ENCODE measurements at regions not wholly inside any gene's neighbourhood (a gene's known extent, or its start where the extent isn't known, plus 50 kb on each side); places are given as distances from the start of the nearest gene placed in this dataset.

GRCh38 chr1:239829535-239829934 lies 262.1 kb upstream of the FMN2 start:
- DNase-seq (ENCODE audit: low spot score), result no peak

DNA sequence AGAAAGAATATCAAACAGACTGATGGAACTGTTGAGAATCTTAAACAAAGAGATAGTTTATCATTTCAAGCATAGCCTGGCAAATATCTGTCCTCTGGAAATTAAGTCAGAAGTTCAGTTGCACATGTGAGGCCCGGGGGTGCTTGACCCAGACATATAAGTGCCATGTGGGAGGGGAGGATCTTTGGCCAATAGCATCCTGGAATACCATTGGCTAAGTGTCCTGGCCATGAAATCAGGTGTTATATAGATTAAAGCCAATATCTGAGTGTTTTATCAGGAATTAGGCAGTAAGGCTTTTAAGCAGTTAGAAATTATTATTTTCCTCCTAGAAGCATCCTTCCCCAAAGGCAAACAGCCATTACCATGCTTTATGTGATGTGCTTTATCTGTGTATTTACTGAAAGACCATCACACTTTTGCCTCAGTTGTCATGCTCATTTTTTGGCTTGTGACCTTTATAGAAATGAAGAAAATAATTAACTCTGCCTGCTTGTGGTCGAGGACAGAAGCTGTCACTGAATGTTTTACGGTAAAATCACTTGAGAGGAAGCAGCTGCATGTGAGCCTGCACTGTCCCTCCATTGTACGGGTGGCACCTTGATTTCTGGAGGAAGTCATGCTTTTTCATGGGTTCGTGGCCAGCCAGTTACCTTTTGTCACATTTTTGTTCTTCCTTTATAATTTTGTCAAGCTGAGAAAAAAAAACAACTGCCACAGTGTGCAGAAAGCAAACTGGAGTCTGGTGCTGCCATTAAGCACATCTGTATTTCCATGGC lies 259.9 kb upstream of the FMN2 start:
- no peak for DNase-seq (ENCODE audit: low spot score)

DNA sequence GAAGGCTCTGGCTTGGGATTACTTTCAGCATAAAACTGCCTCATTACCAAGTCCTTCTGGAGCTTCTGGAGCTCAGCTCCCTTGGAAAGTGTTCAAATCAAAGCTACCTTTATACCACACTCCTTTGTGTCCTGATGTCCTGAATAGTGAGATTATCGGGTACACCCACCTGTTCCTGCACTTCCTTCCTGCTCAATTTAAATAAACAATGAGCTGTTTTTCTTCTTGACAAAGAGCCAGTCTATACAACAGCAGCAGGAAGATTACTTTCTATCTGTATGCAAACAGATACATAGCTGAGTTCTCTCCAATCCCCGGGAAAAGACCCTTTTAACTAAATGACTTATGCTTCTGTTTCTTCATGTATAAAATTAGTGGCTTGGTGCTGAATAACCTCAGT lies 258.0 kb upstream of the FMN2 start:
- no peak for DNase-seq (ENCODE audit: low spot score)

- no peak for DNase-seq (ENCODE audit: low spot score)
Observed at GRCh38 chr1:239835946-239836440, 255.7 kb upstream of the FMN2 start.

DNA sequence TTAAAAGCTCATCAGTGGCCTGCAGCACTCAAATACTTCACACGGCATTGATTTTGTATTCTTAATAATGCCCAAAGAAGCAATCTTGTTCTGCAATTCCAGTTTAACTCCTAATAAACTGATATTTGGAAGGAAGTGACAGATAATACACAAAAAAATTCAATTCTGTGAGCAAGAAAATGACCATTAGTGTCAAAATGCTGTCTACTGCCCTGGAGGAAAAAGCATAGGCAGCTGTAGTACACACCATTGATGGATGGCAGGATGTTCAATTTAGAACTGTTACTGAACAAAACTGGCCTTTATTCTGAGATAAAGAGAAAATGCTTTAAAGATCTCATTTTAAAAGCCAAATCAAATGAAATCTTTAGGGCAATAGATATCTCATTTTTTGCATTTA lies 251.3 kb upstream of the FMN2 start:
- DNase-seq (ENCODE audit: low spot score), result no peak

DNA sequence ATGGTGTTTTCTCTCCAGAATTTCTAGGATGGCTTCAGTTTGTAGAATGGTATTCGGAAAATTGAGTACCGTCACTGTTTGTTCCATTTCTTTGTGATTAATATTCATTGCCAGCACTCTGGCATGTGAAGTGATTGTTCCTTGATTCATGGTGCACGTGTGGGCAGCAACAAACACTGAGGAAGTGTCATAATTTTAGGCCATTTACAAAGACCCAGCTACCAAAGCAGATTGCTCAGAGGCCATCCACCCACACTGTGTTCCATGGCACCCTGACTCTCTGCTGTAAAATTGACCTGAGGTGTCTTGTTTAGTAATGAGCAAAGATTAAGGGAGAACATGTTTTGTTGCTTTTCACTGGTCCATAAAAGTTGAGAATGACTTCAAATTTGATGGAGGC lies 250.9 kb upstream of the FMN2 start:
- no peak for DNase-seq (ENCODE audit: low spot score)

GRCh38 chr1:239841631-239842030 lies 250.1 kb upstream of the FMN2 start:
- no peak for DNase-seq (ENCODE audit: low spot score)

- no peak for DNase-seq (ENCODE audit: low spot score)
Observed at GRCh38 chr1:239843541-239843940, 248.1 kb upstream of the FMN2 start.

DNA sequence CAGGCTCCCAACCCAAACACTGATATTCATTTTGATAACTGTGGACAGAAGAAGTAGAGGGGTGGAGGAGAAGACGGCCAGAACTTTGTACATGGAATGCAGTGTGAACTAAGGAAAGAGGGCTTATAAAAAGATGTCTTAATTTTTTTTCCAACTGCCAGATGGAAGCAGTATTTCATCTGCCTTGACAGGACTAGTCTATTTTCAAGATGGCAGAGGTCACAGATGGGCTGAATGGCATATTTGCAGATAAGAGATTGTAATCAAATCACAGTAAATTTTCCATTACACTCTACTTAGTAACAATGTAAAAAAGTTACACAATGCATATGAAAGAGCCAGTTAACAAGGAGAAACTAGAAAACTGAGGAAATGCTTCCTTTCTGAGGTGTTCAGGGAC lies 246.8 kb upstream of the FMN2 start:
- no peak for DNase-seq (ENCODE audit: low spot score)

GRCh38 chr1:239854922-239855321 lies 236.8 kb upstream of the FMN2 start:
- DNase-seq (ENCODE audit: low spot score), result no peak

GRCh38 chr1:239856067-239856466 lies 235.6 kb upstream of the FMN2 start:
- no peak for DNase-seq (ENCODE audit: low spot score)

DNA sequence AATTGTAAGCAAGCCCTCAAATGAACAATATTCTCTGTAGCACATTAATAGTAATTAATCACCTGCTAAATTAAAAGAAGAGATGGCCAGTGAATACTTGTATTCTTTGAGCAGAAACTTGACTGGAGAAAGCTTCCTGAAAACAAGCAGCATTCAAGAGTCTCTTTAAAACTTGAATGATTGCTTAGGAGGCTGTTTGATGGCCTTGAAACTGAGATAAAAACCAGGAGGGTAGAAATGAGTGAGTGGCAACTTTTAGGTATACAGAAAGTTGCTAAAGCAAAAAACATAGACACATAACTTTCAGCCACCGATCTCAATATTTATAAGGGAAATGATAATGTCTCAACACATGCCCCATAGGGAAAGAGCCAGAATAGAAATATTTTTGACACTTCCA lies 234.8 kb upstream of the FMN2 start:
- DNase-seq (ENCODE audit: low spot score), result no peak

DNA sequence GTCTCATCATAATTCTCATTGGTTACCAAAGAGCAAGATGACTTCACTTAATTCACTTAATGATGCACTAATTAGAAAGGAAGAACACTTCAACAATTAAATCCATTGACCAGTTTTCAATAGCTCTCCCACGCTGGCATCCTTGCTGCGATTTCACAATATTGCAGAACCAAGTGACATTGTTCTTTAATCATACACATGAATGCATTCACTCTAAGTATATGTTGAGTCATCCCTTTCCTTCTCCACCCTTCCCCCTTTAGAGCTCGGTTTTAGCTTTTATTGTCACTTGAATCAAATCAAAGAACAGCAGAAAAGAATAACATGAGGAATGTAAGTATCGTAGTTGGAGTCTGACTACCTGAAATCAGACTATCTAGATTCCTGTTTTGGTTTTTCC lies 233.6 kb upstream of the FMN2 start:
- no peak for DNase-seq (ENCODE audit: low spot score)

- no peak for DNase-seq (ENCODE audit: low spot score)
Observed at GRCh38 chr1:239858529-239858928, 233.2 kb upstream of the FMN2 start.

DNA sequence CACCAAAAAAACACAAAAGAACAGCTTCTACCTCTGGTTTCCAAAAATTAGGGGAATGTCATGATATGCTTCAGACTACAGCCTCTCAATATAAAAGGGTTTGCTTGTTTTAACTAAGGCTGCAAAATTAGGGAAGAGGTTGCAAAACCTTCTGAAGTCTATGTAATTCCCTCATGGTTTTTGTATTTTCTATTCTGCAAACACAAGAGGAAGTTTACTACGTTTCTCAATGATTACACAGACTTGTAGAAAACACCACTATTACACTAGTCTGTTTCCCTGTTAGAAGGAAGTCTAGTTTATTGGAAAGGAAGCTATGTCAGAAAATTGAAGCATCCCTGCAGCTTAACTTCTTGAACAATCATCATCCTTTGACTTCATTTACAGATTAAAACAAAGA lies 229.7 kb upstream of the FMN2 start:
- no peak for DNase-seq (ENCODE audit: low spot score)

GRCh38 chr1:239868058-239868832 lies 223.4 kb upstream of the FMN2 start:
- no peak for DNase-seq (ENCODE audit: low spot score)

GRCh38 chr1:239870194-239870593 lies 221.5 kb upstream of the FMN2 start:
- no peak for DNase-seq (ENCODE audit: low spot score)

GRCh38 chr1:239872626-239873025 lies 219.1 kb upstream of the FMN2 start:
- no peak for DNase-seq (ENCODE audit: low spot score)

DNA sequence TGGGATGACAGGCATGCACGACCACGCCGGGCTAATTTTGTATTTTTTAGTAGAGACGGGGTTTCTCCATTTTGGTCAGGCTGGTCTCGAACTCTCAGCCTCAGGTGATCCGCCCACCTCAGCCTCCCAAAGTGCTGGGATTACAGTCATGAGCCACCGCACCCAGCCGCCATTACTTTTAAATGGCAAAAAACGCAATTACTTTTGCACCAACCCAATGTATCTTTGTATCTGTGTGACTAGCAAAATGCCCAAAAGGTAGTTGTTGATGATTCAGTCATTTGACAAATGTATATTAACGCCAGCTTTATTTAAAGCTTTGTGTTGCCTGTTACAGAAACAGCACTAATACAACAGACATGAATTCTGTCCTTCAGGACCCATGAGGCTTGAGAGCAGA lies 216.9 kb upstream of the FMN2 start:
- no peak for DNase-seq (ENCODE audit: low spot score)

DNA sequence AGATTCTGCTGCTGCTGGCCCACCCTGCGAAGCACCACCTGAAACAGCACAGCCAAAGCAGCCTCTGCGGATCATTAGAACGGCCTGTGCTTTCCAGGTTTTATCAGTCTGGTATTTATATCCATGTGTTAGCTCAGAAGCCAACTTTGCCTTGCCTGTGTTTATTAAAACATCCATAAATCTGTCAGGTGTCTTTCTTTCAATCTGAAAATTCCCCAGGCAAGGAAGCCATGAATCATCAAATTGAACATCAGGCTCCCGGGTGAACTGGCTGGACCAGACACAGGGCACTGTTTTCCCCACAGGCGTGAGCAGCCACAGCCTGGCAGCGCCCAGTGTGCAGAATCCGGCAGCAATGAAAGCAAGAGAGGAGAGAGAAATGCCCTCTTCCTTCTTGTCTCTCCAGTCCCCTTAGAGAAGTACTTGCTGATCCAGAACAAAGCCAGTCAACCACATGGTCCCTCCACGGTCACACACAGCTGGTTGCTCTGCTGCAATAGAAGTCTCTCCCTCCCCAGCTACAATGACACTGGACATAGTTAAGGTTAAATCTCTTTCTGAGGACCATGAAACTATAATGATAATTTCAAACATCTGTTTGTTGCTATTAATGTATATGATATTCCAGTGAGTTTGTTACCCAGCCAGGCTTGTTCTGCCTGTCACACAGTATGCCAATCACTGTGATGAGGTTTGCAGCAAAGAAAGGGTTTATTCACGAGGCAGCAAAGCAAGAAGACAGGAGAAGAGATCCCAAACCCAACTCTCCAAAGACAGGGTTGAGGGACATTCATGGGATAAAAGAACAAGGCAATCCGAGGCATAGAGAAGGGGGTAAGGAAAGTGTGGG lies 212.1 kb upstream of the FMN2 start:
- no peak for DNase-seq (ENCODE audit: low spot score)

DNA sequence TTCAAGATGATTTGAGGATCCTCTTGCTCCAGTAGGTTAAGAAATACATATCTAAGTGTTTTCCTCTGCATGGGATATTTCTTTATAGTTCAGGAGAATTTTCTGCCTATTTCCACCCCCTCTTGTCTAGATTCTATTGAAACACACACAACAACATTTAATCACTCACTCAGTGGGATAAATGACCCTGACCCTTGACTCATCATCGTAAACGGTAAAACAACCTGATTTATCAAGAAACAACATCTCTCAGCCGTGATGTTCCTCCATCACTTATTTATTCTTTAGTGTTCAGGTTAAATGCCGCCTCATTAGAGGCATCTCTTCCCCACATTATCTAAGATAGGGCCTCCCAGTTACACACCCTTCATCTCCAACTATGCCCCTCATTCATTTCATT lies 208.7 kb upstream of the FMN2 start:
- no peak for DNase-seq (ENCODE audit: low spot score)

- DNase-seq (ENCODE audit: low spot score), result no peak
Observed at GRCh38 chr1:239884796-239885195, 206.9 kb upstream of the FMN2 start.

DNA sequence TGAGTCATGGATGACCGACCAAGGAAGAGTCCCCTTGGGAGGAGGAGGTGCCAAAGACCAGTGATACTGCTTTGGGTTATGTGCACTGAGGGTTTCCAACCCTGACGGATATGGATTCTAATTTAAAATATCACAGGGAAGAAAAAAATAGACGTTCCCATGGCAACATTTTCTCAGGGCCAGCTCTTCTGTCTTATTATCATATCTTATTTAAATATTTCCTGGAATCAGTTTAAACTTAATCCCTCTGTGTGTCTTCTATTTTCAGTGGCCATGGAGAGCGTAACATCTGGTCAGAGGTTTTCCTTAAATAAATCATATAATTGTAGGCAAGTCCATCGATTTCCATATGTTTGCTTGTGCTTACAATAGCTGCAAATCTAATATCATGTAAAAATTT lies 205.4 kb upstream of the FMN2 start:
- no peak for DNase-seq (ENCODE audit: low spot score)
